ENCODE measurements at regions not wholly inside any gene's neighbourhood (a gene's known extent, or its start where the extent isn't known, plus 50 kb on each side); places are given as distances from the start of the nearest gene placed in this dataset.

GRCh38 chr3:152891678-152892077 is 56.7 kb downstream of the P2RY1 start:
- no peak overlapping the region for H3K9ac ChIP-seq (ENCODE audit: control insufficient read depth, extremely low read depth, insufficient read depth, low read length)
- H3K27ac ChIP-seq (ENCODE audit: control insufficient read depth, insufficient read depth, low read length): no peak overlapping the region
- H3K4me3 ChIP-seq (ENCODE audit: control insufficient read depth in 2 of 3, extremely low read depth in 1 of 3, insufficient read depth in 2 of 3, low read depth in 1 of 3, low read length in 3 of 3): no peak overlapping the region
- dilution Hi-C loops (cut with MboI; ENCODE audit: extremely low pct_ligation_motif_present, low sequenced_read_pairs): no loop called here
- H3K27me3 ChIP-seq (ENCODE audit: control insufficient read depth, extremely low read depth, insufficient read depth, low read length): no peaks in the 10 kb centered on the region
- no peaks in the 10 kb centered on the region for H3K36me3 ChIP-seq (ENCODE audit: control insufficient read depth in 2 of 2, extremely low read depth in 1 of 2, insufficient read depth in 2 of 2, low read length in 2 of 2)
- TF ChIP-seq EZH2 (IDR thresholded peaks at IDR 0.05; ENCODE audit: low read length) (no peak), CTCF (optimal IDR thresholded peaks at IDR 0.05 in 1 of 3, IDR thresholded peaks at IDR 0.05 in 1 of 3, conservative IDR thresholded peaks at IDR 0.05 in 1 of 3; ENCODE audit: extremely low read depth in 1 of 3, insufficient read depth in 2 of 3, low read length in 3 of 3) (no peak)
- H3K79me2 ChIP-seq (ENCODE audit: control insufficient read depth, insufficient read depth, low read length): no peaks in the 10 kb centered on the region
- no peaks in the 10 kb centered on the region for H3K9me1 ChIP-seq (ENCODE audit: control insufficient read depth, extremely low read depth, insufficient read depth, low read length)
- H4K20me1 ChIP-seq (ENCODE audit: control insufficient read depth, extremely low read depth, insufficient read depth, low read length): no peaks in the 10 kb centered on the region
- no peak overlapping the region for H2AFZ ChIP-seq (ENCODE audit: control insufficient read depth, low read length)
- no peaks in the 10 kb centered on the region for H3K9me3 ChIP-seq (ENCODE audit: control insufficient read depth, low read depth, low read length)
- no peak for FAIRE-seq
- no peaks in the 10 kb centered on the region for H3K4me1 ChIP-seq (ENCODE audit: control insufficient read depth, extremely low read depth, insufficient read depth, low read length)
- no peak for DNase-seq (ENCODE audit: low read depth, low spot score)
- no peak overlapping the region for H3K4me2 ChIP-seq (ENCODE audit: control insufficient read depth, extremely low read depth, insufficient read depth, low read depth, low read length)

- no peaks in the 10 kb centered on the region for H3K9me1 ChIP-seq (ENCODE audit: control insufficient read depth, extremely low read depth, insufficient read depth, low read length)
- dilution Hi-C loops (cut with MboI; ENCODE audit: extremely low pct_ligation_motif_present, low sequenced_read_pairs): no loop called here
Measured at GRCh38 chr3:152892446-152892845, 57.5 kb downstream of the P2RY1 start.

More at GRCh38 chr3:152892446-152892845, 57.5 kb downstream of the P2RY1 start:
- Histone ChIP-seq H3K4me3 (ENCODE audit: control insufficient read depth in 2 of 3, extremely low read depth in 1 of 3, insufficient read depth in 2 of 3, low read depth in 1 of 3, low read length in 3 of 3) (no peak overlapping the region), H4K20me1 (ENCODE audit: control insufficient read depth, extremely low read depth, insufficient read depth, low read length) (no peaks in the 10 kb centered on the region), H3K4me1 (ENCODE audit: control insufficient read depth, extremely low read depth, insufficient read depth, low read length) (no peaks in the 10 kb centered on the region), H3K27ac (ENCODE audit: control insufficient read depth, insufficient read depth, low read length) (no peak overlapping the region), H3K79me2 (ENCODE audit: control insufficient read depth, insufficient read depth, low read length) (no peaks in the 10 kb centered on the region), H2AFZ (ENCODE audit: control insufficient read depth, low read length) (no peak overlapping the region), H3K4me2 (ENCODE audit: control insufficient read depth, extremely low read depth, insufficient read depth, low read depth, low read length) (no peak overlapping the region), H3K9me3 (ENCODE audit: control insufficient read depth, low read depth, low read length) (no peaks in the 10 kb centered on the region), H3K9ac (ENCODE audit: control insufficient read depth, extremely low read depth, insufficient read depth, low read length) (no peak overlapping the region), H3K27me3 (ENCODE audit: control insufficient read depth, extremely low read depth, insufficient read depth, low read length) (no peaks in the 10 kb centered on the region), H3K36me3 (ENCODE audit: control insufficient read depth in 2 of 2, extremely low read depth in 1 of 2, insufficient read depth in 2 of 2, low read length in 2 of 2) (no peaks in the 10 kb centered on the region)
- TF ChIP-seq CTCF (optimal IDR thresholded peaks at IDR 0.05 in 1 of 3, IDR thresholded peaks at IDR 0.05 in 1 of 3, conservative IDR thresholded peaks at IDR 0.05 in 1 of 3; ENCODE audit: extremely low read depth in 1 of 3, insufficient read depth in 2 of 3, low read length in 3 of 3): no peak
- TF ChIP-seq EZH2 (IDR thresholded peaks at IDR 0.05; ENCODE audit: low read length): no peak
- FAIRE-seq (no peak), DNase-seq (ENCODE audit: low read depth, low spot score) (no peak)
